NCI-H69 (cell line): ENCODE measurements at regions not wholly inside any gene's neighbourhood (a gene's known extent, or its start where the extent isn't known, plus 50 kb on each side); places are given as distances from the start of the nearest gene placed in this dataset.

ENCODE experiments used
- DNase-seq: peaks from one replicate; lab custom pipeline; 2025; lab: John Stamatoyannopoulos, UW

- DNase-seq = no peak
Measured at GRCh38 chr15:95866711-95867440, 463.6 kb upstream of the NR2F2 start.

- DNase-seq = no peak
Measured at GRCh38 chr15:95868450-95868849, 462.1 kb upstream of the NR2F2 start.

GRCh38 chr15:95868970-95869369, 461.5 kb upstream of the NR2F2 start:
- no peak for DNase-seq

GRCh38 chr15:95869920-95870319, 460.6 kb upstream of the NR2F2 start:
- no peak for DNase-seq

GRCh38 chr15:95872366-95872771, 458.1 kb upstream of the NR2F2 start:
- DNase-seq = no peak

GRCh38 chr15:95874637-95875036, 455.9 kb upstream of the NR2F2 start:
- no peak for DNase-seq

- DNase-seq = no peak
Measured at GRCh38 chr15:95875121-95875643, 455.3 kb upstream of the NR2F2 start.

GRCh38 chr15:95880031-95880570, 450.4 kb upstream of the NR2F2 start:
- DNase-seq = no peak

GRCh38 chr15:95880630-95881029, 449.9 kb upstream of the NR2F2 start:
- no peak for DNase-seq

- DNase-seq = no peak
Measured at GRCh38 chr15:95883064-95883463, 447.4 kb upstream of the NR2F2 start.

GRCh38 chr15:95884276-95884675, 446.2 kb upstream of the NR2F2 start:
- no peak for DNase-seq

GRCh38 chr15:95887666-95888390, 442.7 kb upstream of the NR2F2 start:
- no peak for DNase-seq

GRCh38 chr15:95888762-95889161, 441.7 kb upstream of the NR2F2 start:
- DNase-seq = no peak

- peak; percentile 0 for DNase-seq
Measured at GRCh38 chr15:95894407-95894956, 436.0 kb upstream of the NR2F2 start.

- no peak for DNase-seq
Measured at GRCh38 chr15:95895508-95895907, 435.0 kb upstream of the NR2F2 start.

- no peak for DNase-seq
Measured at GRCh38 chr15:95897651-95898050, 432.8 kb upstream of the NR2F2 start.

- DNase-seq = no peak
Measured at GRCh38 chr15:95898761-95899160, 431.7 kb upstream of the NR2F2 start.

GRCh38 chr15:95901271-95901670, 429.2 kb upstream of the NR2F2 start:
- DNase-seq = no peak

- no peak for DNase-seq
Measured at GRCh38 chr15:95902606-95903005, 427.9 kb upstream of the NR2F2 start.

- no peak for DNase-seq
Measured at GRCh38 chr15:95903352-95903751, 427.1 kb upstream of the NR2F2 start.

GRCh38 chr15:95910643-95911212, 419.8 kb upstream of the NR2F2 start:
- peak; percentile 1 for DNase-seq

GRCh38 chr15:95911570-95912279, 418.8 kb upstream of the NR2F2 start:
- DNase-seq = no peak
